IPS DF 6.9 (cell line): ENCODE measurements at regions not wholly inside any gene's neighbourhood (a gene's known extent, or its start where the extent isn't known, plus 50 kb on each side); places are given as distances from the start of the nearest gene placed in this dataset.

Experiments used
- DNase-seq: peaks from one replicate; pipeline ENCODE4 v3.0.0-alpha.2; 2013; ENCODE audit warnings: low read depth, low spot score
- H3K27ac ChIP-seq: one replicate; pipeline ENCODE4 v1.5.1; 2013; ENCODE audit warnings: low read length, control low read depth
- H3K27me3 ChIP-seq: 2 replicates; pipeline ENCODE4 v1.6.1; 2013; ENCODE audit warnings: mild to moderate bottlenecking, low read length; ENCODE audit not compliant: control insufficient read depth, insufficient read depth
- H3K36me3 ChIP-seq: 2 replicates; pipeline ENCODE4 v1.6.1; 2013; ENCODE audit warnings: low read length; ENCODE audit not compliant: control insufficient read depth, insufficient read depth
- H3K4me1 ChIP-seq: 2 replicates; pipeline ENCODE4 v1.6.1; 2013; ENCODE audit warnings: low read length; ENCODE audit not compliant: control insufficient read depth, insufficient read depth
- H3K4me3 ChIP-seq: 2 replicates; pipeline ENCODE4 v1.5.1; 2013; ENCODE audit warnings: mild to moderate bottlenecking, low read length
- H3K9me3 ChIP-seq: 2 replicates; pipeline ENCODE4 v1.6.1; 2013; ENCODE audit warnings: low read length, inconsistent platforms; ENCODE audit not compliant: control insufficient read depth, insufficient read depth
- WGBS: extraction: QIAGEN DNeasy Blood & Tissue Kit; methylation state at CpG from one replicate; pipeline ENCODE4 v1.1.7; 2013; ENCODE audit warnings: mixed read lengths, missing lambda C conversion rate; ENCODE audit not compliant: insufficient read length, insufficient coverage; 5-methylcytosine and 5-hydroxymethylcytosine counted together

DNA sequence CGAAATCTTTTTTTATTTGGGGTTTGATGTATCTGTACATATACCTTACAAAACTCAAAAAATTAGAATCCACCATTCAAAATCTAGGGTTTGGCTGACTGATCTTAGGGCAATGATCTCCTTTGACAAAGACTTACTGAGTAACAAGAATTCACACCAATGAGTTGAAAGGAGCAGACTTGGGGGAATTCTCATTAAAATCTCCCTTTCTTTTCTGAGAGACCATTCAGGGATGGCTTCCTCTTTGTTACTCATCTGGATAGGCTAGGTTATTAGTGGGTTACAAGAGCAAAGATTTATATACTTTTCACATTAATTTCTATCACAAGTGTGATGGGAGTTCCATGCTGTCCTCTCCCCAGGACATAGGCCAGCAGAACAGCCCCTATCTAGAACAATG lies 661.0 kb downstream of the KCTD16 start:
- Histone ChIP-seq H3K9me3 (no peaks in the 10 kb centered on the region), H3K27me3 (no peaks in the 10 kb centered on the region), H3K4me1 (no peaks in the 10 kb centered on the region), H3K36me3 (no peaks in the 10 kb centered on the region), H3K27ac (no peak overlapping the region), H3K4me3 (no peak overlapping the region)
- WGBS = no CpG with 5 or more reads among the region's 1 CpG
- no peak for DNase-seq

DNA sequence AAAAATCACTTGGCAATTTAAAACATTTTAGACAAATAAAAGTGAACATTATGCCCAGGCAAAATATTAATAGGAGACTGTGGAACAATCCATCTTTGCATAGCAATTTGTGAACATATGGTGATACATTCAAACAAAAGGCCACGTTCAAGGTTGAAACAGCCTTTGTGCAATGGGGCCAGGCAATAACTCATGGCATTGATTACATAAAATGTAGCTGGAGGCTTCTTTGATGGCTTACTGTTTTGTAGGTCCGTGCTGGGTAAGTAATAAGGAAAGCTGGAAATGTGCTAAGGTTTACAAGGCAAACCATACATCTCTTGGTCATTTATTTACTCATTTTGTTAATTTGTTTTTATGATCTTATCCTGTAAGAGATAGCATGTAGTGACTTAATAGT lies 651.8 kb downstream of the KCTD16 start:
- no peak overlapping the region for H3K4me3 ChIP-seq
- no peaks in the 10 kb centered on the region for H3K9me3 ChIP-seq
- H3K4me1 ChIP-seq = no peaks in the 10 kb centered on the region
- no peaks in the 10 kb centered on the region for H3K36me3 ChIP-seq
- no peak for DNase-seq
- no peak overlapping the region for H3K27ac ChIP-seq
- H3K27me3 ChIP-seq = no peaks in the 10 kb centered on the region
- WGBS = no CpG with 5 or more reads among the region's 2 CpGs

DNA sequence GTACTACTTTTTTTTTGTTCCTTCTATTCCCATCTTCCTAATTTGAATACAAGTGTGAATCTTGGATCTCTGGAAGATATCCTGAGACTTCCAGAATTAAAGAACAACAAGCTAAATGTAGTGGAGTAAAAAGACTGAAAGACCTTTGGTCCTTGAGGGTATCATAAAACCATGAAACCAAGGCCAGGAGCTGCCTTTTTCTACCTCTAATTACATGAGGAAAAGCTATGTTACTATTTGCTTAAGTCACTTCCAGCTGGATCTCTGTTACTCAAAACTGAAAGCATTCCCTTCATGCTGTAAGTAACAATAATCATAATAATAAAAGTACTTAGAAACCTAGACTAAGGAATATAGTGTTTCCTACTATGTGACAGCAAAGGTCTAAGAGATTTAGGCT lies 649.6 kb downstream of the KCTD16 start:
- H3K9me3 ChIP-seq = no peaks in the 10 kb centered on the region
- no peak overlapping the region for H3K27ac ChIP-seq
- no peak overlapping the region for H3K4me3 ChIP-seq
- DNase-seq = no peak
- H3K36me3 ChIP-seq = no peaks in the 10 kb centered on the region
- H3K27me3 ChIP-seq = no peaks in the 10 kb centered on the region
- no peaks in the 10 kb centered on the region for H3K4me1 ChIP-seq

DNA sequence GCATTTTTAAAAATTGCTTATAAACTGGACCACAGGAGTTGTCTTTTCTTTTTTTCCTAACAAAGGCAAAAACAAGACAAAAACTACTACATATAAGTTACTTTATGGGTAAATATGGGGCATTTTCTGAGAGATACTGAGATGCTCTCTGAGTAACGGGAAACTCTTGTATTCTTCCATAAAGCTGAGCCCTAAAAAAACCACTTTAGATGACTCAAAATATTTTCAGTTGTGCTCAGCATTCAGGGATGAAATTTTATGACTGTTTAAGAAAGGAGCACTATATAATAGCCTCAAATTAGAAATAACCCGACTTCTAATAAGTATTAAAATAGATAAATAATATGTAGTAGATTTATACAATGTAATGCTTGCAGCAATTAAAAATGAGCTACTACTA lies 644.5 kb downstream of the KCTD16 start:
- DNase-seq = no peak
- Histone ChIP-seq H3K4me3 (no peak overlapping the region), H3K9me3 (no peaks in the 10 kb centered on the region), H3K36me3 (no peaks in the 10 kb centered on the region), H3K27ac (no peak overlapping the region), H3K27me3 (no peaks in the 10 kb centered on the region), H3K4me1 (no peaks in the 10 kb centered on the region)
- no CpG with 5 or more reads among the region's 2 CpGs for WGBS

DNA sequence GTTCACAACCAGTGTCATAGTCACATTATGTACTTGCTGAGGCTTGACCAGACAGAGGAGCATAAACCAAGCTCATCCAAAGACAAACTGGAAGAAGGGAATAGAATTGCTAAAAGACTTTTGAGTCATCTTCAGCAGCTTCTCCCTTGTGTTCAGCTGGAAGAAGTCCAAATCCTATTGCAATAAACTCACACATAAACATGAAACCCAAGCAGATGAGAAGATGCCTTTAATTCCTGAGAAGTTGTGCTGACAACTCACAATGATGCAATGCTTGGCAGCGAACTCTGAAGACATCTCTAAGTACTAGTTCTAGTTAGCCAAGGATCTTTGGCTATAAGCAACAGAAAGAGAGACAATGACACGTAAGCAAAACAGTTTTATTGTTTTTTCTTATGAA lies 642.1 kb downstream of the KCTD16 start:
- H3K36me3 ChIP-seq = no peaks in the 10 kb centered on the region
- WGBS = no CpG with 5 or more reads among the region's 2 CpGs
- no peaks in the 10 kb centered on the region for H3K4me1 ChIP-seq
- H3K4me3 ChIP-seq = no peak overlapping the region
- no peak overlapping the region for H3K27ac ChIP-seq
- no peak for DNase-seq
- H3K9me3 ChIP-seq = no peaks in the 10 kb centered on the region
- no peaks in the 10 kb centered on the region for H3K27me3 ChIP-seq

GRCh38 chr5:144800169-144800568 lies 629.5 kb downstream of the KCTD16 start:
- Histone ChIP-seq H3K27ac (no peak overlapping the region), H3K9me3 (no peaks in the 10 kb centered on the region), H3K4me1 (no peaks in the 10 kb centered on the region), H3K27me3 (no peaks in the 10 kb centered on the region), H3K36me3 (no peaks in the 10 kb centered on the region), H3K4me3 (no peak overlapping the region)
- no peak for DNase-seq

DNA sequence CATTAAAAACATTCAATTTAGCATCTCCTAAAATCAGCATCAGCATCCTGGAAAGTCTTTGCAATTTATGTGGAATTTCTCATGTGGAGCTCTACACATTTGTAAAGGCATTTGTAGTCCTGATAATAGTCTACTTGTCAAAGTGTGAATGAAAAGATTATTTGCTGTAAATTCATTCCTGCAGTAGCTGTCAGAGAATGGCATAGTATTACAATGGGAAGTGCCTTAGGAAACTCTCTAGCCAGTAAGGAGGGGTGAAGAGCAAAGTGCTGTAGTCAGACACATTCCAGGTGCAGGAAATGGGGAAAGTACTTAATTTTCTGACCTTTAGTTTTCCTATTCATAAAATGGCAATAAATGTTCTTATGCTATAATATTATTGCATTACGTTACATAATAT lies 627.9 kb downstream of the KCTD16 start:
- no CpG with 5 or more reads among the region's 1 CpG for WGBS
- Histone ChIP-seq H3K4me1 (no peaks in the 10 kb centered on the region), H3K4me3 (no peak overlapping the region), H3K36me3 (no peaks in the 10 kb centered on the region), H3K27me3 (no peaks in the 10 kb centered on the region), H3K9me3 (no peaks in the 10 kb centered on the region), H3K27ac (no peak overlapping the region)
- DNase-seq = no peak

DNA sequence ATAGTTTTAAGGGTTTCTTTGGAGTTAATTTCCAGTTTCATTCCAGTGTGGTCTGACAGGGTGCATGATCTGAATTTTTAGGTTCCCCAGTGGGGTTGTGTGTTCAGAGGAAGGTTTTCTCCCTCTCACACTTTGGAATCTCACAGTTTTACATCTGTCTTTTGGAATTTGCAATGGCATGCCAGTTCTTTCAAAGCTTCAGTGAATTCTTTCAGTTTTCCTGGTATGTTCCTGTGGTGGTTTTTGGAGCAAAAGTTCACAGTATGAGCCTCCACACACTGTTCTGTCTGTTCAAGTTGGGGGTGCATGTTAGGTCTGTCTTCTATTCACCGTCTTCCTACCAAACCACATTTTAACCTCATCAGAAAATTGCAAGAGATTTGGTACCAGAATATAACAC lies 624.2 kb downstream of the KCTD16 start:
- DNase-seq = no peak
- Histone ChIP-seq H3K27me3 (no peaks in the 10 kb centered on the region), H3K9me3 (no peaks in the 10 kb centered on the region), H3K4me3 (no peak overlapping the region), H3K27ac (no peak overlapping the region), H3K36me3 (no peaks in the 10 kb centered on the region), H3K4me1 (no peaks in the 10 kb centered on the region)
- no CpG with 5 or more reads among the region's 1 CpG for WGBS

- Histone ChIP-seq H3K27ac (no peak overlapping the region), H3K4me1 (no peaks in the 10 kb centered on the region), H3K27me3 (no peaks in the 10 kb centered on the region), H3K4me3 (no peak overlapping the region), H3K36me3 (no peaks in the 10 kb centered on the region), H3K9me3 (no peaks in the 10 kb centered on the region)
- no peak for DNase-seq
- no CpG with 5 or more reads among the region's 3 CpGs for WGBS
Observed at GRCh38 chr5:144788556-144788955, 617.9 kb downstream of the KCTD16 start.

DNA sequence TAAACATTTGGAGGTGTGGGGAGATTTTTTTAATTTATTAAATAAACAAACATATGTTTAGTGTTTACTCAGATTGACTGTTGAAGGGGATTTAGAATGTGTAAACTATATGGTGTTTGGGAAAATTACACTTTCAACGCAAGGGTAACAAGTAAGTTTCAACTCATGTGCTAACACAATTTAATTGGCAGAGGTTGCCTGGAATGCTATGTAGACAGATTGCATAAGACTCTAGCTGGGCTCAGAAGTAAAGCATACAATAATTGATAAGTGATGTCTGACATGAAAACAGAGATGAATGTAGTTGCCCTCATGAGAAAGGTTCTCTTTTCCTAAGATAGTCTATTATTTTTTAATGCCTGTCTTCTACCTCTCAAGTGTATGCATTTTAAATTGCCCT lies 617.4 kb downstream of the KCTD16 start:
- Histone ChIP-seq H3K36me3 (no peaks in the 10 kb centered on the region), H3K9me3 (no peaks in the 10 kb centered on the region), H3K27me3 (no peaks in the 10 kb centered on the region), H3K27ac (no peak overlapping the region), H3K4me3 (no peak overlapping the region), H3K4me1 (no peaks in the 10 kb centered on the region)
- no CpG with 5 or more reads among the region's 1 CpG for WGBS
- no peak for DNase-seq

DNA sequence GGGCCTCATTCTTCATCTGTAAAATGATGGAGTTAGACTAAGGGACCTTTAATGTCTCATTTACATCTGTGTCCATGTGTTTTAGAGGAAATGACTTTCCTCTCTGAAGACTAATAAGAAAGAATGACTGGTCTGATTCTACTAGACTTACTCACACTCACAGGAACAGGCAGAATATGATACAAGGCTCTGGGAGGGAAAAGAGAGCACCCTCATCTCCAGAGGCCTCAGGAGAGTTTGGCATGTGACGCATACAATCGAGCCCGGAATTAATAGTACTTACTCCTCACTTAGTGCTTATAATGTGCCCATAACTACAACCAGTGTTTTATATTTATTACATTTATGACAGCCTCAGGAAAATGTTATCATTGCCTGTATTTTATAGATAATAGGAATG lies 608.7 kb downstream of the KCTD16 start:
- Histone ChIP-seq H3K27me3 (no peaks in the 10 kb centered on the region), H3K27ac (no peak overlapping the region), H3K4me3 (no peak overlapping the region), H3K4me1 (no peaks in the 10 kb centered on the region), H3K9me3 (no peaks in the 10 kb centered on the region), H3K36me3 (no peaks in the 10 kb centered on the region)
- DNase-seq = no peak
- no CpG with 5 or more reads among the region's 3 CpGs for WGBS
